HL-60 (cell line): ENCODE measurements at regions not wholly inside any gene's neighbourhood (a gene's known extent, or its start where the extent isn't known, plus 50 kb on each side); places are given as distances from the start of the nearest gene placed in this dataset.

Experiments
- CTCF ChIP-seq: IDR thresholded peaks from one replicate; pipeline ENCODE4 v1.5.1; 2011; ENCODE audit warnings: low read length, control low read depth, inconsistent platforms; ENCODE audit not compliant: insufficient read depth
- POLR2AphosphoS5 ChIP-seq: IDR thresholded peaks from 2 replicates; pipeline ENCODE4 v1.6.1; 2012; ENCODE audit warnings: low read depth
- SPI1 ChIP-seq: IDR thresholded peaks from 2 replicates; pipeline ENCODE4 v1.6.1; 2012; ENCODE audit warnings: low read depth, mild to moderate bottlenecking, borderline replicate concordance

- TF ChIP-seq CTCF (no peak), POLR2AphosphoS5 (no peak), SPI1 (no peak)
Observed at GRCh38 chr13:28581451-28581850, 77.5 kb upstream of the POMP start.
